Aorta (tissue), 5 donors: ENCODE measurements at regions not wholly inside any gene's neighbourhood (a gene's known extent, or its start where the extent isn't known, plus 50 kb on each side); places are given as distances from the start of the nearest gene placed in this dataset.
"Not testable (repeated sequence)": the region's sequence is repeated elsewhere in the genome, so short reads cannot be mapped to it uniquely, and the experiment has no call there.

Experiments used
- ATAC-seq: fragments of 200-7000 bp; cut with Tn5 transposase; one replicate; pipeline ENCODE4 v1.9.1; 2022; ENCODE audit warnings: moderate library complexity; ENCODE audit not compliant: low FRiP score
- DNase-seq, 2 donors: peaks; one replicate each; pipeline ENCODE4 v3.0.0-alpha.2; 2020
- H3K27ac ChIP-seq, 2 donors: one replicate each; pipeline ENCODE4 v1.5.1; 2013; ENCODE audit warnings: low read length in 2 of 2, mild to moderate bottlenecking in 2 of 2, moderate library complexity in 2 of 2, control low read depth in 1 of 2, inconsistent platforms in 1 of 2, low read depth in 1 of 2
- H3K27me3 ChIP-seq, 2 donors: one replicate each; pipeline ENCODE4 v1.6.1; 2013; ENCODE audit warnings: control low read depth in 1 of 2, low read length in 1 of 2, mild to moderate bottlenecking in 1 of 2, moderate library complexity in 1 of 2; ENCODE audit not compliant: insufficient read depth in 2 of 2, control insufficient read depth in 1 of 2
- H3K36me3 ChIP-seq, 2 donors: one replicate each; pipeline ENCODE4 v1.6.1; 2013; ENCODE audit warnings: control low read depth in 1 of 2, low read length in 1 of 2, mild to moderate bottlenecking in 1 of 2; ENCODE audit not compliant: insufficient read depth in 2 of 2, control insufficient read depth in 1 of 2
- H3K4me1 ChIP-seq, 2 donors: one replicate each; pipeline ENCODE4 v1.6.1; 2013; ENCODE audit warnings: low read length in 2 of 2, control low read depth in 1 of 2, mild to moderate bottlenecking in 1 of 2, moderate library complexity in 1 of 2; ENCODE audit not compliant: insufficient read depth in 2 of 2, control insufficient read depth in 1 of 2
- H3K4me3 ChIP-seq, 2 donors: one replicate each; pipeline ENCODE4 v1.5.1; 2013; ENCODE audit warnings: low read length in 2 of 2, control low read depth in 1 of 2, mild to moderate bottlenecking in 1 of 2
- H3K9me3 ChIP-seq: one replicate; pipeline ENCODE4 v1.6.1; 2013; ENCODE audit warnings: mild to moderate bottlenecking, low read length; ENCODE audit not compliant: control insufficient read depth
- WGBS, 2 donors: extraction: QIAGEN DNeasy Blood & Tissue Kit; methylation state at CpG; one replicate each; pipeline ENCODE4 v1.1.7; 2013; 5-methylcytosine and 5-hydroxymethylcytosine counted together
- intact Hi-C, 2 donors: fragments of 100-400 bp; cut with DNase I; formaldehyde crosslinking; loops; one replicate each; pipeline versions ENCODE4 v1.14.2 to v1.15.0; 2022
- donor health status: healthy with polysubstance abuse.
- donor health status: Bipolar disorder and iron deficiency.
- donor health status: DM: no; HTN: no; CAD: no.
- donor health status: DM: no; HTN: no; CAD: no.
- donor health status: DM: yes; HTN: yes; CAD: no.

DNA sequence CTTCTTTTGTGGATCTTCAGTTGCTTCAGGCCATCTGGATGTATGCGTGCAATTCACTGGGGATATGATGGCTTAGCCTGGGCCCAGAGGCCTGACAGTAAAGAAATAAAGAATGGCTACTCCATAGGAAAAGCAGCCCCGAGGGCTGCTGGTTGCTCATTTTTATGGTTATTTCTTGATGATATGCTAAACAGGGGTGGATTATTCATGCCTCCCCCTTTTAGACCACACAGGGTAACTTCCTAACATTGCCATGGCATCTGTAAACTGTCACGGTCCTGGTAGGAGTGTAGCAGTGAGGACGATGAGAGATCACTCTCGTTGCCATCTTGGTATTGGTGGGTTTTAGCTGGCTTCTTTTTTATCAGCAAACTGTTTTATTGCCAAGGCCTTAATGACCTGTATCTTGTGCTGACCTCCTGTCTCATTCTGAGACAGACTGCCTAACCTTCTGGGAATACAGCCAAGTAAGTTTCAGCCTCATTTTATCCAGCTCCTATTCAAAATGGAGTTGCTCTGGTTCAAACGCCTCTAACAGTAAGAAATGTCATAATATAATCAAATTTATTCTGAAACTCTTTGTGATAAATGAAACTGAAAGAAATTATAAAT lies 60.5 kb downstream of the DSEL start:
- DNase-seq (no peak), ATAC-seq (no peak)
- WGBS, 2 donors = 73 to 75% methylated on average over 6 of the region's 6 CpGs
- Histone ChIP-seq H3K4me3 (no peak overlapping the region), H3K27ac (no peak overlapping the region), H3K27me3 (no peaks in the 10 kb centered on the region), H3K9me3 (no peaks in the 10 kb centered on the region), H3K36me3 (no peaks in the 10 kb centered on the region), H3K4me1 (no peaks in the 10 kb centered on the region)
- intact Hi-C loops = no loop called here

DNA sequence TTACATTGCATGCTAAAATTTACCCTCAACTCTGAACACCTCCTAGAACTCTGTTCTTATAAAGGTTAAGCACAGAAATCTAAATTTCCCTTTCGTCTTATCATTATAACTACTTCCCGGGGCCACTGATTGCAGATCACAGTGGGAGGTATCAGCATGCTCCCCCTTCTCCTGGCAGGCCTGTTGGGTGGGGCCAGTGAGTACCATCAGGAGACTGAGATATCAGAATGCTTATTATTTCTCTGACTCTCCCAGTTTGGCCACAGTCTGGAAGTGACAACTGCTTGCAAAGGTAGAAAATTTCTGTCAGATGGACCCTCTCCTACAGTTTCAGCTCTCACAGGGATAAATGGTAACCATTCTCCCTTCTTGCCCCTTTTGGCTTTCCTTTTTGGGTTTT lies 62.6 kb downstream of the DSEL start:
- WGBS, 2 donors = 26 to 51% methylated on average over 2 of the region's 2 CpGs
- H3K4me3 ChIP-seq = no peak overlapping the region
- ATAC-seq (no peak), DNase-seq (no peak)
- no peaks in the 10 kb centered on the region for H3K27me3 ChIP-seq
- intact Hi-C loops = no loop called here
- no peaks in the 10 kb centered on the region for H3K4me1 ChIP-seq
- H3K36me3 ChIP-seq = no peaks in the 10 kb centered on the region
- no peaks in the 10 kb centered on the region for H3K9me3 ChIP-seq
- H3K27ac ChIP-seq = no peak overlapping the region

DNA sequence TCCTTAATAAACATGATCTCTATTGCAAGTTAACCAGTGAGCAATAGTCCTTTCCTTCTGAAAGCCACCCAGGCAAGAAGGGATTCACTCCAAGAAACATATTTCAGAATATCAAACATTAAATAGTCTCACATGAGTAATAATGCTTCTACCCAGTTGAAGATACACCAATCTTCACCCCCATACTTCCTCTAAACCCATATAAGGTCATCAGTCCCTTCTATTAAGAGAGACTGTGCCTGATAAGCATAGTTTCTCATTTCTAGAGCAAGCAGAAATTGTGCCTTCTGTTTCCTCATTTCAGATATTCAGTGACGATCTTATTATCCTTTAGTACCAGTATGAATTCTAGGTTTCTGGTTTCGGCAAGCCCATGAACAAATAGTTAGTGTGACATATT lies 64.6 kb downstream of the DSEL start:
- Histone ChIP-seq H3K4me3 (no peak overlapping the region), H3K36me3 (no peaks in the 10 kb centered on the region), H3K4me1 (no peaks in the 10 kb centered on the region), H3K27me3 (no peaks in the 10 kb centered on the region), H3K9me3 (no peaks in the 10 kb centered on the region), H3K27ac (no peak overlapping the region)
- intact Hi-C loops = no loop called here
- ATAC-seq (no peak), DNase-seq (no peak)
- 91 to 92% methylated on average over 2 of the region's 2 CpGs for WGBS, 2 donors

DNA sequence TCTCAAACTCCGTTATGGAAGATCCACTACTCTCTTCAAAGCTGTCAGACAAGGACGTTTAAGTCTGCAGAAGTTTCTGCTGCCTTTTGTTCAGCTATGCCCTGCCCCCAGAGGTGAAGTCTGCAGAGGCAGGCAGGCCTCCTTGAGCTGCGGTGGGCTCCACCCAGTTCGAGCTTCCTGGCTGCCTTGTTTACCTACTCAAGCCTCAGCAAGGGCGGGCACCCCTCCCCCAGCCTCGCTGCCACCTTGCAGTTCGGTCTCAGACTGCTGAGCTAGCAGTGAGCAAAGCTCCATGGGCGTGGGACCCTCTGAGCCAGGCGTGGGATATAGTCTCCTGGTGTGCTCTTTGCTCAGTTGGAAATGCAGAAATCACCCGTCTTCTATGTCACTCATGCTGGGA lies 65.4 kb downstream of the DSEL start:
- H3K4me1 ChIP-seq, DNase-seq, H3K9me3 ChIP-seq, H3K4me3 ChIP-seq, H3K36me3 ChIP-seq, H3K27me3 ChIP-seq, intact Hi-C loops, ATAC-seq, H3K27ac ChIP-seq: not testable (repeated sequence)
- 76 to 78% methylated on average over 10 of the region's 10 CpGs for WGBS, 2 donors

DNA sequence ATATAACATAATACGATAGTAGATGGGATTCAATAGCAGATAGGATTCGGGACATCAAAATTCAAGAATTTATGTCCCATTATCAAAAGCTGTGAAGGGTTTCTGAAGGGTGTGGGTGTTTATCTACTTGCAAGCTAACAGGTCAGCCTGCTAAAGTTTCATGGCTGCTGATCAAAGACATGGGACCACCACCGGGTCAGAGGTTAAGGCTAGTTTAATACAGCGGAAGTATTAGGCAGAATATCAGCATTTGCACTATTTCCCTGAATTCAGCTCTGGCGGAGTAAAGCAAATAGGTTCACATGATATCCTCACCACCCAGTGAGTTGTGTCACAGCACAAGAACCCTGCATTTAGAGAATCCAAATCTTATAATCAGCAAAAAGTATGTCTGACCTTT lies 82.5 kb downstream of the DSEL start:
- ATAC-seq = no peak
- no peaks in the 10 kb centered on the region for H3K4me1 ChIP-seq
- H3K27me3 ChIP-seq = no peaks in the 10 kb centered on the region
- no peak for DNase-seq
- no peak overlapping the region for H3K4me3 ChIP-seq
- intact Hi-C loops = no loop called here
- WGBS, 2 donors = 92 to 94% methylated on average over 5 of the region's 5 CpGs
- peaks cover 1% of the 10 kb centered on the region for H3K9me3 ChIP-seq
- H3K27ac ChIP-seq = no peak overlapping the region
- no peaks in the 10 kb centered on the region for H3K36me3 ChIP-seq

DNA sequence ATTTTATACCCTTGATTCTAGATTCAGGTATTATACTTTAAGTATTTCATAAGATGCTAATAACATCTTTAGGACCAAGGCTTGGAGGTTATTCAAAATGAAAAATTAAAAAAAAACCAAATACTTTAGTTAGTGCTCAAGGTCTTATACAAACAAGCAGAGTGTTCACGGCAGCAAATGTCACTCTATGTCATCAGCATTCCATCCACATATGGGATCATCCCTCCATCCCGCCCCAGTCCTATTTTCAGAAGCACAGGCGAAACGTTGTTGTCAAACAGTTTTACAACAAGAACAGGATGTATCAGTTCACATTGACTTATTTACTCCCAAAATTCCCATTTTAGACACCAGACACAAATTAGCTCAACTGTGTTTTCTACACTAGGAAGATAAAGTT lies 83.7 kb downstream of the DSEL start:
- H3K4me1 ChIP-seq = no peaks in the 10 kb centered on the region

DNA sequence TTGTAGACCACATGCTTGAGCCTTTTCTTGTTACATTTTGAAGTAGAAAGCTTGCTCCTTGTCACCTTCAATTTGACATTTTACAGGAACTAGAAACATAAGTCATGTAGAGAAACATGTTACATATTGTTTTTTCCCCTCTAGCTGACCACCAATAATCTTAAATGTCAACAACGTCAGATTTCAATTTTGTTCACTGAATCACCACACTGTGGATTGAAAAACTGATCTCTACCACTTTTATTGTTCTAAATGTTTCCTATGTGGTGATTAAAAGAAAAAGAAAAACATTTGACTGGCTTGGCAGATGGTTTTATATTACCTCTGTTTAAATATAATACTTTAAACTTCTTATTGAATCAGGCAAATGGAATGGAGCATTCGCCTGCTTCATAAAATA lies 87.7 kb downstream of the DSEL start:
- H3K9me3 ChIP-seq = no peaks in the 10 kb centered on the region
- intact Hi-C loops = no loop called here
- WGBS, 2 donors = 13 to 21% methylated on average over 2 of the region's 2 CpGs

More for the DNA sequence above, 83.7 kb downstream of the DSEL start:
- 60 to 68% methylated on average over 4 of the region's 4 CpGs for WGBS, 2 donors
- intact Hi-C loops = no loop called here
- no peaks in the 10 kb centered on the region for H3K9me3 ChIP-seq
- ATAC-seq = no peak
- no peaks in the 10 kb centered on the region for H3K27me3 ChIP-seq
- no peaks in the 10 kb centered on the region for H3K36me3 ChIP-seq
- DNase-seq = no peak
- H3K27ac ChIP-seq = no peak overlapping the region
- H3K4me3 ChIP-seq = no peak overlapping the region

DNA sequence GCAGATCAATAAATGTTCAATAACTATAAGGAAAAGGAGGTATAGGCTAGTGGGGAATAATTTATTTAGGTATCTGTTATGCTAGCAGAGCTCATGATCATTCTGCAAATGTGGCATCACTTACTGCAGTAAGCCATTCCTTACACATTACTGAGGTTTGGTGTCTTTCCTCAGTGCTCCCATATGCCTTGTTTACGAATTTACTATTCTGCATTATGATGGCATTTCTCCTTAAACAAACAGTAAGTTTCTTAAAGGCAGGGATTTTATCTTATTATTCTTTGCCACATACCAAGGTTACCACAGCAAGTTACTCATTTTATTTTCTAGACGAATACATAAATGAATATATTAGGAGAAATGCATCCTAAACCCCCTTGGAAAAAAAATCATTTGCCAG lies 88.4 kb downstream of the DSEL start:
- H3K9me3 ChIP-seq = no peaks in the 10 kb centered on the region
- no peak overlapping the region for H3K27ac ChIP-seq
- no peak overlapping the region for H3K4me3 ChIP-seq
- WGBS, 2 donors = 85 to 90% methylated on average over 2 of the region's 2 CpGs
- no peaks in the 10 kb centered on the region for H3K36me3 ChIP-seq
- H3K27me3 ChIP-seq = no peaks in the 10 kb centered on the region
- no peak for DNase-seq
- H3K4me1 ChIP-seq = no peaks in the 10 kb centered on the region
- no peak for ATAC-seq
- intact Hi-C loops = no loop called here

More for the DNA sequence above, 87.7 kb downstream of the DSEL start:
- Histone ChIP-seq H3K4me1 (no peaks in the 10 kb centered on the region), H3K4me3 (no peak overlapping the region), H3K27me3 (no peaks in the 10 kb centered on the region), H3K36me3 (no peaks in the 10 kb centered on the region), H3K27ac (no peak overlapping the region)
- DNase-seq (no peak), ATAC-seq (no peak)

DNA sequence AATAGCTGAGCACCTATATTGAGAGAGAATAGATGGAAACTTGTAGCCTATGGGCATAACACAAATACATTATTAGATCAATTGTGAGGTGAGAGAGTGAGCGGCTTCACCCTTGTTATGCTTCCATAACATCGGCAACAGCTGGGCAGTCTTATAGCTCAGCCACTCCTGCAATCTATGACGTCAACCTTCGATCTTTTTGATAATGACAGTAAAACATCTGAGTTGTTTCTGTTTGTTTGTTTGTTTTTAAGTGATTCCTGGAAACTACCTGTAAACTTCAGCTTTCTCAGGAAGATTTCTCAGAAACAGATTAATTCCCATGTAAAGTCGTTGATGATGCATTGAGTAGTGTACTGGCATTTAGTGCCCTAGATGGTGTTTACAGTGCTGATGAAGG lies 90.0 kb downstream of the DSEL start:
- DNase-seq = no peak
- intact Hi-C loops = no loop called here
- H3K4me1 ChIP-seq = no peaks in the 10 kb centered on the region
- no peaks in the 10 kb centered on the region for H3K27me3 ChIP-seq
- H3K36me3 ChIP-seq = no peaks in the 10 kb centered on the region
- no peak overlapping the region for H3K27ac ChIP-seq
- no peak for ATAC-seq
- H3K4me3 ChIP-seq = no peak overlapping the region
- no peaks in the 10 kb centered on the region for H3K9me3 ChIP-seq
- 92 to 95% methylated on average over 5 of the region's 5 CpGs for WGBS, 2 donors
